CD14-positive monocyte (primary cell): ENCODE measurements at regions not wholly inside any gene's neighbourhood (a gene's known extent, or its start where the extent isn't known, plus 50 kb on each side); places are given as distances from the start of the nearest gene placed in this dataset.
A peak's percentile ranks its signal among the peaks of the same experiment; 100 is the strongest.

Experiments
- DNase-seq, 3 donors: peaks; one replicate each; pipeline ENCODE4 v3.0.0-alpha.2; 2011 to 2022
- H2AFZ ChIP-seq: 2 replicates; pipeline ENCODE4 v1.6.0; 2012; ENCODE audit warnings: mild to moderate bottlenecking, low read depth, low read length, inconsistent platforms; ENCODE audit not compliant: insufficient read depth, poor library complexity, severe bottlenecking
- H3K27ac ChIP-seq, 2 donors: 1 replicate in 1 of 2; 2 replicates in 1 of 2; pipeline ENCODE4 v1.5.1; 2012 to 2013; ENCODE audit warnings: low read length in 2 of 2, control low read depth in 1 of 2, inconsistent platforms in 1 of 2, low read depth in 1 of 2, mild to moderate bottlenecking in 1 of 2
- H3K27me3 ChIP-seq, 2 donors: one replicate each; pipeline versions ENCODE4 v1.6.0 to v1.6.1; 2011 to 2013; ENCODE audit warnings: low read length in 2 of 2; ENCODE audit not compliant: control insufficient read depth in 2 of 2, insufficient read depth in 2 of 2
- H3K36me3 ChIP-seq, 2 donors: replicated peaks in 1 of 2; 1 replicate in 1 of 2; 2 replicates in 1 of 2; pipeline versions ENCODE4 v1.5.1 to v1.6.1; 2012 to 2013; ENCODE audit warnings: low read length in 2 of 2, control low read depth in 1 of 2, inconsistent platforms in 1 of 2, mild to moderate bottlenecking in 1 of 2; ENCODE audit not compliant: insufficient read depth in 2 of 2, control insufficient read depth in 1 of 2
- H3K4me1 ChIP-seq, 2 donors: 1 replicate in 1 of 2; 2 replicates in 1 of 2; pipeline versions ENCODE4 v1.5.1 to v1.6.1; 2012 to 2013; ENCODE audit warnings: low read length in 2 of 2, control low read depth in 1 of 2, inconsistent platforms in 1 of 2, mild to moderate bottlenecking in 1 of 2, moderate library complexity in 1 of 2; ENCODE audit not compliant: insufficient read depth in 2 of 2, control insufficient read depth in 1 of 2
- H3K4me2 ChIP-seq: replicated peaks from 2 replicates; pipeline ENCODE3; 2012; ENCODE audit warnings: low read length, moderate library complexity, mild to moderate bottlenecking; ENCODE audit not compliant: poor library complexity, severe bottlenecking; ENCODE audit errors: extremely low read depth
- H3K4me3 ChIP-seq, 3 experiments: fragments of 200-600 bp in 1 of 3; sonication (generic) in 1 of 3; replicated peaks in 1 of 3; 1 replicate in 2 of 3; 2 replicates in 1 of 3; pipeline ENCODE4 v1.5.1; 2011 to 2013; ENCODE audit warnings: low read length in 3 of 3, mild to moderate bottlenecking in 3 of 3, control low read depth in 2 of 3, low read depth in 2 of 3, inconsistent platforms in 1 of 3, moderate library complexity in 1 of 3
- H3K79me2 ChIP-seq: 2 replicates; pipeline ENCODE4 v1.6.0; 2012; ENCODE audit warnings: mild to moderate bottlenecking, control low read depth, inconsistent platforms, low read length, moderate library complexity; ENCODE audit not compliant: insufficient read depth
- H3K9ac ChIP-seq: 2 replicates; pipeline ENCODE4 v1.6.0; 2017; ENCODE audit warnings: low read length, mild to moderate bottlenecking; ENCODE audit not compliant: insufficient read depth, poor library complexity, severe bottlenecking
- H3K9me3 ChIP-seq, 2 donors: replicated peaks in 1 of 2; 1 replicate in 1 of 2; 2 replicates in 1 of 2; pipeline versions ENCODE4 v1.5.1 to v1.6.1; 2012 to 2013; ENCODE audit warnings: low read length in 2 of 2, control low read depth in 1 of 2; ENCODE audit not compliant: control insufficient read depth in 1 of 2, insufficient read depth in 1 of 2
- H4K20me1 ChIP-seq: 2 replicates; pipeline ENCODE4 v1.6.0; 2012; ENCODE audit warnings: mild to moderate bottlenecking, low read length, control low read depth, moderate library complexity; ENCODE audit not compliant: insufficient read depth
- H3K27ac Mint-ChIP-seq, 7 donors: one replicate each; pipeline ENCODE4 v1.8.0; 2020; ENCODE audit warnings: mild to moderate bottlenecking in 7 of 7, mixed read lengths in 7 of 7, moderate library complexity in 6 of 7, inconsistent platforms in 2 of 7
- H3K27me3 Mint-ChIP-seq, 3 donors: one replicate each; pipeline ENCODE4 v1.8.0; 2021 to 2022; ENCODE audit warnings: low read depth in 3 of 3, mild to moderate bottlenecking in 3 of 3, mixed read lengths in 3 of 3, moderate library complexity in 3 of 3, inconsistent platforms in 1 of 3
- H3K36me3 Mint-ChIP-seq, 2 donors: one replicate each; pipeline ENCODE4 v1.8.0; 2020; ENCODE audit warnings: mixed read lengths in 2 of 2, inconsistent platforms in 1 of 2, mild to moderate bottlenecking in 1 of 2
- H3K4me1 Mint-ChIP-seq: one replicate; pipeline ENCODE4 v1.8.0; 2020; ENCODE audit warnings: mild to moderate bottlenecking, mixed read lengths
- H3K4me3 Mint-ChIP-seq, 2 donors: one replicate each; pipeline ENCODE4 v1.8.0; 2020; ENCODE audit warnings: mild to moderate bottlenecking in 2 of 2, mixed read lengths in 2 of 2, moderate library complexity in 1 of 2
- H3K9me3 Mint-ChIP-seq, 7 donors: one replicate each; pipeline ENCODE4 v1.8.0; 2020 to 2022; ENCODE audit warnings: mixed read lengths in 7 of 7, mild to moderate bottlenecking in 6 of 7, moderate library complexity in 6 of 7, inconsistent platforms in 2 of 7
- CTCF ChIP-seq: fragments of 200-600 bp; IDR thresholded peaks from one replicate; pipeline ENCODE4 v1.8.0; 2022; ENCODE audit warnings: antibody characterized with exemption, mild to moderate bottlenecking
- WGBS: methylation state at CpG from one replicate; pipeline ENCODE4 v1.1.5; 2013; ENCODE audit warnings: missing lambda C conversion rate; ENCODE audit not compliant: insufficient coverage; 5-methylcytosine and 5-hydroxymethylcytosine counted together
- intact Hi-C, 2 donors: fragments of 100-400 bp; cut with micrococcal nuclease; formaldehyde crosslinking; loops; one replicate each; pipeline versions ENCODE4 v1.15.0 to v1.15.1; 2023

- Histone ChIP-seq H3K4me3 (no peak overlapping the region), H3K9ac (no peak overlapping the region), H3K27me3 (no peaks in the 10 kb centered on the region), H3K27ac (no peak overlapping the region), H3K4me1 (no peaks in the 10 kb centered on the region), H4K20me1 (no peaks in the 10 kb centered on the region), H3K9me3 (no peaks in the 10 kb centered on the region), H3K4me2 (no peak overlapping the region), H2AFZ (no peak overlapping the region), H3K36me3 (no peaks in the 10 kb centered on the region), H3K79me2 (no peaks in the 10 kb centered on the region)
- Mint-ChIP-seq H3K9me3 (peaks cover 0 to 3% (median 0%) of the 10 kb centered on the region in 7 donors), H3K4me3 (peak overlapping the region in 1 of 2 donors; percentile 24), H3K27ac (no peak overlapping the region), H3K27me3 (peaks cover 0 to 5% (median 5%) of the 10 kb centered on the region in 3 donors), H3K4me1 (peaks cover 9% of the 10 kb centered on the region), H3K36me3 (no peaks in the 10 kb centered on the region)
- DNase-seq = no peak
- no CpG with 5 or more reads among the region's 3 CpGs for WGBS
- TF ChIP-seq CTCF = no peak
- intact Hi-C loops = no loop called here
Measured at GRCh38 chr2:59959944-59960343, 593.5 kb downstream of the BCL11A start.

- Histone ChIP-seq H2AFZ (no peak overlapping the region), H3K79me2 (no peaks in the 10 kb centered on the region), H3K9me3 (no peaks in the 10 kb centered on the region), H4K20me1 (no peaks in the 10 kb centered on the region), H3K27me3 (no peaks in the 10 kb centered on the region), H3K27ac (no peak overlapping the region), H3K4me3 (no peak overlapping the region), H3K9ac (no peak overlapping the region), H3K36me3 (no peaks in the 10 kb centered on the region), H3K4me1 (no peaks in the 10 kb centered on the region), H3K4me2 (no peak overlapping the region)
- Mint-ChIP-seq H3K9me3 (peaks cover 0 to 3% (median 0%) of the 10 kb centered on the region in 7 donors), H3K27me3 (peaks cover 0 to 5% (median 5%) of the 10 kb centered on the region in 3 donors), H3K4me1 (peaks cover 9% of the 10 kb centered on the region), H3K4me3 (no peak overlapping the region), H3K36me3 (no peaks in the 10 kb centered on the region), H3K27ac (peak overlapping the region in 1 of 7 donors; percentile 15)
- WGBS = no CpG with 5 or more reads among the region's 1 CpG
- intact Hi-C loops = no loop called here
- no peak for TF ChIP-seq CTCF
- no peak for DNase-seq
Measured at GRCh38 chr2:59957504-59957903, 596.0 kb downstream of the BCL11A start.
